NCI-H1105 treated with DMSO at 0.1 percent for 48 hours (cell line): ENCODE measurements at regions not wholly inside any gene's neighbourhood (a gene's known extent, or its start where the extent isn't known, plus 50 kb on each side); places are given as distances from the start of the nearest gene placed in this dataset.
A peak's percentile ranks its signal among the peaks of the same experiment; 100 is the strongest.

Source experiments
- DNase-seq: peaks from one replicate; lab custom pipeline; 2025; lab: John Stamatoyannopoulos, UW

DNA sequence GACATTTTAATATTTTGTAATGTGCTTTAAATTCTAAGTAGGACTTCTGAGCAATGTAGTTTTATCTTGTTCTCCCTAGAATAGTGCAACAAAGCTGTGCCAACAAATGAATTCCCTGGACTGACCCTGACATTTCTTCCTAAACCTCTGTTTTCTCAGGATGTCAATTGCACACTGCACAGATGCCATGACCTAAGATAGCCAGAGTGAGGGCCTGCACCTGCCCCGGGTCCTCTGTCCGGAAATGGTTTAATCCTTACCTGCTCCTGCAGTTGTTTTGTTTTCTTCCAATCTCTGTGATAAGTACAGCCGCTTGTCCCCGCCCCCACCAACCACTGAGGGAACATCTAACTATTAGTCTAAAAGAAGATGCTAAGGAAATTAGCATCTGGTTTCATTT lies 831.5 kb downstream of the GALC start:
- no peak for DNase-seq

DNA sequence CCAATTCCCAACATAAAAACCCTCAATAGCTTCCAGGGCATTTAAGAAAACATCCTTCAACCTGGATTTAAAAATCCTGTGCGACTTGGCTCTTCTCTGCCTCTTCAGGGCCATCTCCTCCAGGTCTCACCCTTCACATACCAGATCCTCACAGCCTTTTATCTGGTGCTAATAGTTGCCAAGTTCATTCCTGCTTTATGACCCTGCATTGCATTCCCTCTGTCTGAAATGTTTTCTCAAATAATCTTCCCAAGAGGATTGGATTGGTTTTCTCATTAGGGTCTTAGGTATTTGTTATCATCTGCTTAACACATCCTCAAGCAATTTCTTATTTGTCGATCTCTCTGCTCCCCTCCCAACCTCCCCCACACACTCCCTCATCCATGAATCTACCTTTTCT lies 832.0 kb downstream of the GALC start:
- no peak for DNase-seq

DNA sequence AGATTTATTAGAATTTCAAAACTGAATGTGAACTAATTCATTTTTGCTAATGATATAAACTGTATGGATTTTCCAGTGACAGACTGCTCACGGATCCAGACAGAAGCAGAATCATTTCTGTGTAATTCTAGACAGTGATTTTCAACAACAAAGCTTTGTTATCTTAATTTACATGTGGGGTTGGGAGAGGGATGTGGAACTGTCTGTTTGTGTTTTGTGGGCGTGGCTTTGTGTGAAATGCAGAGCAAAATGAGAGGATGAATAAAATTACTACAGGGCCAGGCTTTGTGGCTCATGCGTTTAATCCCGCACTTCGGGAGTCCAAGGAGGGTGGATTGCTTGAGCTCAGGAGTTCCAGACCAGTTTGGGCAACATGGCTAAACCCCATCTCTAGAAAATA lies 834.7 kb downstream of the GALC start:
- no peak for DNase-seq

DNA sequence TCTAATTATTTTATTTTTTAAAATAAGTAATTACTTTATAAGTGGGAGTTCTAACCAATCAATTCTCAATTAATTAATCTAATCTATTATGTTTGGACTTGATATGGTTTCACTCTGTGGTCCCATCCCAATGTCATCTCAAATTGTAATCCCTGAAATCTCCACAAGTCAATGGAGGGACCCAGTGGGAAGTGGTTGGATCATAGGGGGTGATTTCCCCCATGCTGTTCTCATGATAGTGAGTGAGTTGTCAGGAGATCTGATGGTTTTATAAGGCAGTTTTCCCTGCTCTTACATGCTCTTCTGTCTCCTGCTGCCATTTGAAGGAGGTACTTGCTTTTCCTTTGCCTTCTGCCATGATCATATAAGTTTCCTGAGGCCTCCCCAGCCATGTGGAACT lies 836.1 kb downstream of the GALC start:
- DNase-seq = no peak

DNA sequence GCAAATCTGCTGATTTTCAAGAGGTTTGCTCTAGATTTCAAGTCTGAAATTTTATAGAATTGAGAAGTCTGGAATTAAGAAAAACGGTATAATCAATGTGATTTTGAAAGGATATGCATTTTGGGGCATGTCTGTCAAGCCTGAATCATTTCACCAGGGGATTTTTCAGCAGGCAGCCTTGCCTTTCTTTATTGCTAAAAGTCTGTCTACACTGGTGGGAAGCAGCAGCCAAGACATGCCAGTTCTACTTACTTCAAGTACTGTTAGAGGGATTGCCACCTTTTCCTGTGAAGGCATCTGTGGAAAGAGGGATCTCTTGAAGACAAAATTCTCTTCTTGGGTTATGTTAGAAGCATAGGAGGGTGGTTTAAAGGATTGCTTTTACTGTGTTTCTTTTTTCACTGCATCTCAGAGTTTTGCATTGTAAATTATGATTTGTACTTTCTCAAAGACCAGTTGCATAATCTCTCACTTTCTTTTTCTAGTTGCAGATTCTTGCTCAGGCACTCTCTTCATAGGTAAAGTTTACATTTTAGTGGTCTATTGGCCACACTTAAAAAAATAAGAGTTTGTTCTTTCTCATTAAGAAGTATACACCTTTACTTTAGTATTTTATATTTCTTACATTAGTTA lies 837.0 kb downstream of the GALC start:
- no peak for DNase-seq

DNA sequence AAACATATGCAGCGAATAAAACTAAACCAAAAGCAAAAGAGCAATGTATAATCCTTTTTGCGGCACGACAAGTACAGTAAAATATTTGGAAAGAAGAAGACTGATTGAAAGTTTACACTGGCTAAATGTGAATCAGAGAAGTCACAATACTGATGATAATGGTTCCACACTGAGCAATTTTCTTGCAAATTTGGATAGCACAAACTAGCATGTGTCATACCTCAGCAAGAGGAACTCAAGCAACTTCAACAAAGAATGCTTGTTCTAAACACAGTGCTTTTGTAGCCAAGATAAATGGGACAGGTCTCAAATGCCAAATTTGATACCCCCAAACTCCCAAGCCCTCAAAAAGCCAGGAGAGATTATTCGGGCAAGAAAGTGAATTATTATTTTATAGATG lies 839.1 kb downstream of the GALC start:
- no peak for DNase-seq

DNA sequence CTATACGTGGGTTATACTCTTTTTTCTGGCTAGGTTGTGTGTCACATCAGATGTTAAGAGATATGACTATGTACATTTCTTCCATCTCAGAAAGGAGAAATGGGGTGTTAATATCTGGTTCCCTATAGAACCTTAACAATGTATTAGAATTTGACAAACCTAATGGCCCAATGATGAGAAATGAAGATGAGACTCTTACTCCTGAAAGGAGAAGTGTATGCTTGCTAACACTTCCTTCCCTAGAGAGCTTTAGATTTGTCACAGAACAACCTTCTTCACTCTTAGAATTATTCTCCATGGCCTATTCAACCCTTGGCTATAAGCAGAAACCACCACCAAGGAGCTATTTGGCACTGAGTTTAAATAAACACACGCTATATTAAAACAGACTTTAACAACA lies 839.6 kb downstream of the GALC start:
- no peak for DNase-seq

DNA sequence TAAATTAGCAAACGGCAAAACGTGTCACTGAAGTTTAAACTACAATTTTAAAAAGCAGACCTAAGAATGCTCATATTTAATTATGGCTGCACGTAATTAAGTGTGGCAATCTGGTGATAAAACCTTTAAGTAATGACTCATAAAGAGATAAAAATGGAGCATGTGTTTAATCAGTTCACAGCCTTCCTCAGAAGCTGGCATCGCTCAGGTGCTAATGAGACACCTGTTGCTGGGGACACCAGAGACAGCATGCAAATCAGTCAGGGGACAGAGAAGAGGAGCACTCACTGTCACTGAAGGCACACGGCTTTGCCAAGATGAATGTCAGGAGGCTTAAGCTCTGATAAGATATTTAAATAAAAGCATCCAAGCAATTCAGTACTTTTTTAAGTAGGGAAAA lies 840.3 kb downstream of the GALC start:
- no peak for DNase-seq

DNA sequence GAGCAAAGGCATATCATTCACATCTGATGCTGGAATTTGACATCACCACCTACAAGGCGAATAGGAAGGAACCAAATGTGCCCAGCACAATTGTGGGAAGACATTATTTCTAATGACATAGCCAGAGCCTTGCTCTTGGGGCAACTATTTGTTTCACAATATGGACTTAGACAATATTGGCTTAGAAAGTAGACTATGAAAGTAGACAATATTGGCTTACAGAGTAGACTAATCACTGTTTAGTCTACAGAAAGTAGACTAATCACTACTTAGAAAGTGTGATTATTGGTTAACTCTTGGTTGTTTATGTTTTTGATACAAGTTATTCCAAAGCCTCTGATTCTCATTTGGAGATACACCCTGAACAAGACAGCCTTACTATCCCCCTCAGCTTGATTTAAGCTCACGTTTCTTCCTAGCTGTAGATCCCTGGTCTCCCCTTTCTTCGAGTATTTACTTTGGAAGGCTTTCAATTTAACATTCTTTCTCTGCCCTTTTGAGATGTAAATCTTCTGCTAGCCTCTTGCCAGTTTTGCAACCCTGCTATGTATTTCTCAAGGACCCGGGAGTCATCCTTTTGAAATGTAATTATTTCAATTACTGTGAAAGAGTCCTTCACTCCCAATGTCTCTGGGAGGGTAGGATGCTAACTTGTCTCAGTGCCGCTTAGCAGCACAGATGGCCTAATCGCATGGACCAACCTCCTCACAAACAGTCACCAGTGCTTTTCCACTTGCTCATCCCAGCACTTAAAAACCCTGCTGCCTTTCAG lies 843.2 kb downstream of the GALC start:
- peak; percentile 74 for DNase-seq

DNA sequence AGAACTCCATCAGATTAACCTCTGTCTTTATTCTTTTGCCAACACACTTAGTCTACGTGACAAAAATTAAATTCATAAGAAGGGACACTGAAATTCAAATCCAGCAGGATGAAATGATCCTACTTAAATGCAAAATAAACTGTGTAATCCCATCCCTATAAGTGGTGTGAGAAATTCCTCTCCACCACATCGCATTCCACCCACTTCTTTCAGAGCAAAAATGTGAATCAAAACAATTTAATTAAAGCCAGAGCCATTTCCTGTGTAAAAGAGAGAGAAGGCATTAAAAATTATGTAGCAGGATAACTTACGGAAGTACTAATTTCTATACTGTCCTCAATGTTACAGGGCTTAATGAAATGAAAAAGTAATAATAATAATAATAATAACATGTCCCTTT lies 844.3 kb downstream of the GALC start:
- no peak for DNase-seq

DNA sequence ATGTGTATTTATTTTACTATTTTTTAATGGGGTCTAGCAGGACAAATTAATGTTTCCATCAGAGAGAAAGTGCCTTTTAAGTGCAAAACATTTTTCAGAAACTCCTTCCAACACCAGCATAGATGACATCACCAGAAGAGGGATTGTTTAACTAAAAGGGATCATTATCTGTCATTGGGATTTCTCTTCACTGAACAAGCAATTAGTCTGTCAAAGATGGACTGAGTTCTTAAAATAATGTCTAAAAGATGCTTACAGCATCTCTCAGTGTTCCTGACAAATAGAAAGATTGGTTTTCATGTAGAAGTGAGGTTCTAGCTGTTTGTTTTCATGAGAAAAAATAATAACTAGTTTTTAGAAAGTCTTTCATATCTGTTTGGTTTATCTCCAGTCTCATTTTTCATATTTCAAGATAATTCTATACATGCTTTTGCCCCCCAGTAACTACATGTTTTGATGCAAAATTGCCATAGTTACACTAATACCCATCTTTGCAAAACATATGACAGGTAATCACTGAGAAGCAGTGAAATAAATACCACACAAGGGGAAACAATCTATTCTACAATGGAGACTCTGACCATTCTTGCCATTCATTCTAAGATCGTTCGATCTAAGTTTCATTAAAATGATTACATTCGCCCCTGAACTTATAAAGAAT lies 850.3 kb downstream of the GALC start:
- DNase-seq = peak; percentile 11

DNA sequence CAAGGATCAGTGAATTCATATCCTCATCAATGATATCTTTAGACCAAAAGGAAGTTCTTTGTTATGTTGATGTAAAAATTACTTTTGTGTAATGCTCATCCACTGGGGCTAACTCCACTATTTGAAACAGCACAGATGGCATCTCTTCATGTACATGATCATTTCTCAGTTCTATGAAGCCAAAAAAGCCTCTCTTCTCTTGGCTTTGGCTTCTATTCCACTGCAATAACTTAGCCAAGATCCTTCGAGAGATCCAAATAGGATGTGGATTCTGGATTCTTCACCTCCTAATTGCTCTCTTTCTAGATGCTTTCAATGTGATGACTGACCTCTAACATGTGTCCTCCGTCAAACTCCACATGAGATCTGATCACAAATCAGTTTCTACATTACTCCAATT lies 851.2 kb downstream of the GALC start:
- DNase-seq = no peak

DNA sequence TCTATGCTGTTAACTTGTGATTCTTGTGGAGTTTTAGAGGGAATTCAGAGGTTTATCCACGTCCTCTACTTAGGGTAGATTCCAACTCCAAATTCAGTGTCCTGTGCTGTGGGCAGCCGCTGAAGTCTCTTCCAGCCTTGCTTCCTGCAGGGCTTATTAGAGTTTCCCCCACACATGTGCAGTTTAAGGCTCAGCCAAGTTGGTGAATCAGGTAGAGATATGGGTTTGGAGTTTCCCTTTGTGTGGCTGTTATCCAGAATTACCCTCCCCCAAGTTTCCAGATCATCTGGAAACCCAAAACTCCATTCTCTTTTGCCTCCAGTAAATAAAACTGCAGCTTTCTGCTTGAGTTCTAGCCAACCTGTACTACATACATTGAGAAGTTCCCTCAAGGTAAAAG lies 853.7 kb downstream of the GALC start:
- DNase-seq = no peak

DNA sequence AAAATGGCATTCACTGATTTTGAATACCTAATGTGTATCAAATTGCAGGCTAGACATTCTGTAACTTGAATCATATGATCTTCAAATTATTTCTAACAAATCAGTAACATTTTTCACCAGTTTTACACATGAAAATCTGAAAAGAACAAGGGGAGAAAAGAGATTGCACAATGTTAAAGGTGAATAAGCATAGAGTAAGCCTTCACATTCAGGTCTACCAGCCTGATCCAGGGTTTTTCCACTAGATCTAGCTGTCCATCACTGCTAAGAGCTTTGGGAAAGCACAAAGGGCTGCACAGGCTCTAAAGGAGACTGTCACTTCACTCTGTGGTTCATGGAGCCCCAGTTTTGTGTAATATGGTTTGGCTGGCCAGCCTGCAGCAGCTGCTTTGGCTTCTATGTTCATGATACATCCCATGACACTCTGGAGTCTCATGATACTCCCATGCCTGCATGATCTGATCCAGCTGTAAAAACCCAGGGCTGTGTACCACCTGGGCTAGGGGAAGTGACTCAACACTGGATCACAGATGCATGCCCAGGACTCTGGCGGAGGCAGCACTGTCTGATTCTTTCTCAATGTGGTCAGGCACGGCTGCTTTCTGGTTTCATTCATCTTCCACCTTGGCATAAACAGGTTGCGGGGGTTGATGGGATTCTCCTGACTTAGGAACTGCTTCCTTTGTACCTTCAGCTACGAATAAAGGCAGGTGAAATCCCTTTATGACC lies 859.7 kb downstream of the GALC start:
- DNase-seq = no peak

DNA sequence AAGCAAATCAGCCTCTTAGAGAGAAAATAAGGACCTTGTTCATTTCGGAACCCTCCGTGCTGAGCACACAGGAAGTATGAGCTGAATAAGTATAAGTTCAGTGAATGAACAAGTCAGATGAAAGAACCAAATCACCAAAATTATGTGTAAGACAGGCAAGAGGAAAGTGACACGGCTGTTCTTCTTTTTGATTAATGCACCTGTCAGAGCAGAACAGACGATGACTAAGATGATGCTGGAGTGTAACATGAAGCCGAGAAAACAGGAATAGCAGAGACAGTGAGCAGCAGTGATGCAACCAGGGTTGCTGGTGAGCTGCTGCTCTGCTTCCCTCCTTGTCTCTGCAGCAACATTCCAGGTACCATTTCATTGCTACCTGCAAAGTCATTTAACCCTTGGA lies 861.1 kb downstream of the GALC start:
- DNase-seq = peak; percentile 73

DNA sequence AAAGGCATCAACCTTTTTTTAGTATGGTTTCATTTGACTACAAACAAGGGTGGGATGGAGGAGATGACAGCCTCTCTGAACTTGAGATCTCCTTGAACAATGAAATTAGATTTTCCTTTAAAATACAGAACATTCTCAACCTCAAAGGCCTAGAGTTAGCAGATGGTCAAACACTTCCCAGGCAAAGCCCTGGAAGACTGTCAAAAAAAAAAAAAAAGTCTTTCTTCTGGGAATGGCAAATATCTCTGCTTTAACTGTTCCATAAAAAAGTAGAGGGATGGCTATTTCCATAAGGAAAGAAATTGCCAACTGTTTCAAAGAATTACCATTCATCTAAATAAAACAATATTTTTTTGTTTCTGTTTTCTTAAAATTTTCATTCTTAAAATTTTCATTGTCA lies 870.8 kb downstream of the GALC start:
- DNase-seq = no peak

DNA sequence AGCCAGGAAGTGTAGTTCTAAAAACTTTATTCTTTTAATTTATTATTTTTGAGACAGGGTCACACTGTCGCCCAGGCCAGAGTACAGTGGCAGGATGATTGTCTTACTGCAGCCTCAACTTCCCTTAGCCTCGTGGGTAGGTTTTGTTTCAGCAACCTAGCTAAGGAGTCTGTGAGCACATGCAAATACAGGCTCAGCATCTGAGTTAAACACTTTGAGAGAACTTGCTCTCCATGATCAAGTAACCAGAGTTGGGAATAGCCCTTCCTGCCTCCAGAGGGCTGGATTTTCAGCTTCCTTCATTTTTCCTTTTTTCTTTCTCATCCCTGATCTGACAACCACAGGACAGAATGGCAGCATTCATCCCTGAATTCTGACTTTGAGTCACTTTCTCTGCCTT lies 871.3 kb downstream of the GALC start:
- DNase-seq = no peak

DNA sequence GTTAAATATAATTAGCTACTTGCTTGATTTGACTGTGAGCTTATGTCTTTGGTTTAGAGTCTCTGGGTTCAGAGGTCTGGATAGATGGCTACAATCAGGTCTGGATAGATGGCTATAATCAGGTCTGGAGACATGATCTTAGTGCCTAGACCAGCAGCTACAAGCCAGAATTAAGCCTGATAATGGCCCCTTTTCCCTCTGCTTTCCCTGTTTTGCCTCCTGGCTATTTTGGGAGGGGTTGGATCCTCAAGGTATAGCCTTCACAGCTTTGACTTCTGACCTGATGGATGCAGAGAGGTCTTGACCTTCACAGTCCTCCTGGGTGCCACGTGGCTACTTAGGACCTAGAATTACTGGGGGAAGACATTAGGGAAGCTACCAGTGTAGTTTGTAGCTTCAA lies 877.7 kb downstream of the GALC start:
- DNase-seq = no peak

DNA sequence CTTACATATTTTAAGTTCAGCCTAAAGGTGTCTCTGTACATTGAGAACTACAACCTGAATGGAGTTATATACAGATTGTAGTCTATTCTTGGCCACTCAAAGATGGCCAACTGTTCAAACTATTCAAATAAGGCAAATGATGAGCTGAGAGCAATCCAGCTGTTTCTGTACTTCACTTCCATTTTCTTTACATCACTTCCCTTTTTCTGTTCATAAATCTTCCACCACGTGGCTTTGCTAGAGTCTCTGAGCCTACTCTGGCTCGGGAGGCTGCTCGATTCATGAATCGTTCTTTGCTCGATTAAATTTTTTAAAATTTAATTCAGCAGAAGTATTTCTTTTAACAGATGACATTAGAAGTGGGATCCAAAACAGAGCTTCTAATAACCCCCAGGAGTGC lies 879.7 kb downstream of the GALC start:
- DNase-seq = no peak

DNA sequence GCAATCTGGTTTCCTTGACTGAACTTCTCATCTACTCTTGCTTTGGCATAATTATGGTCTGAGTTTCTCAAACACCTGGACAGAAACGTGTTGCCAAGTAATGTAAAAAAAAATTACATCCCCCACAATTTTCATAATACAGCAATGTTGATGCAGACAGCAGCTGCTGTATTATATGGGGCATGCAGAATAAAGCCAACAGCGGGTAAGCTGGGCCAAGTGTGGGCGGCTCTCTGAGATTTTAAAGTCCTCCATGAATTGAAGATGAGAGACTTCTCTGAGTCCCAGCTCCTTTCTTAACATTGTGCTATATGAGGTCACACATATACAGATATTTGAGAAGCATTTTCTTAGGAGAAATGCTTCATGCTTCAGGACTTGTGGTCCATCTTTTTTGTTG lies 881.2 kb downstream of the GALC start:
- DNase-seq = peak; percentile 63

DNA sequence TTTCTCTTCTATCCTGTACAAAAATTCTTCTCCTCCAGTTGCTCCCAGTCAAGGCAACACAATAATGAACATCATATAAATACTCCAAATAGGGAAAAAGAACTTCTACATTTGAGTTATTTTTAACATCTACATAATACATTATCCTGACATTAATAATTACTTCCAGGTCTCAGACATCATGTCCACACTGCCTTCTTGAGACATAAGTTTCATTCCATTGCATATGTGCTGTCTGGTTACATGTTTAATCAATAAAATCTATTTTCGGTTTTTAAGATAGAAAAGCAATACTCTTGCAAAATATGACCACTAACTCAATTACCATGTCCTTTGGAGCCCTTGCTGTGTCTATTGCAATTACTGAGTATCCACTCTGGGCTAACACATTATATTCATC lies 881.9 kb downstream of the GALC start:
- no peak for DNase-seq

DNA sequence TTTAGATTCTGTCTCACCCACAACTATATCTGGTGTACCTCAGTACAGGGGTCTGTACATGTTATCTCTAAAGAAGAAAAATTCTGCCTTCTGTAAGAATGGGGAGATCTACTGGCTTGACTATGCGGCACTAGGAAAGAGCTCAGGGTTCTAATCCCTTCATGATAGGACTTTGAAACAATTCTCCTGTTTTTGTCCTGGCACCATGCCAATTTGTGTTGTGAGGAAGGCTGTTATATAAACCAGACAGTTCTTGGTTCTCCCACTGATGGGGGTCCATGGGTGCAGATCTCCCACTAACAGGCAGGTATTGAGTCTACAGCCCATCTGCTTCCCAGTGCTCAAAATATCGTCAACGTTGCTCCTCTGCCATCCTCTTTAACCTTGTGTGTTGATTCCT lies 883.7 kb downstream of the GALC start:
- no peak for DNase-seq

DNA sequence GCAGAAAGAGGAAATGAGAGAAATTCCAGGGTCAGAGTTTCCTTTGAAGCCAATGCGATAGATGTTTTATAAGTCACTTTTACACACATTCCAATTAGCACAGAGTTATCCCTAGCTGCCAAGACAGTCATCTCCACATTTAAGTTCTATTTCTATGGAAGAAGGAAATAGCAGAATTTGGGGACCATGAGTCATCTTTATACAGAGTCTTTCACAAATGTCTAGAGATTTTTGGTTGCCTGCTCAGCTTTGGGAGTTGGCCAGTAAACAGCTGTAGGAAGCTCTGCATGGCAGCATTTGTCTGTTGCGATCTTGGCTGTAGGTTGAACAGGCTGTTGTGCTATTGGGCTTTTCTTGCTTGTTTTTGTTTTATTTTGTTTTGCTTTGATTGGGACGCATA lies 884.3 kb downstream of the GALC start:
- no peak for DNase-seq
